ENCODE measurements at regions not wholly inside any gene's neighbourhood (a gene's known extent, or its start where the extent isn't known, plus 50 kb on each side); places are given as distances from the start of the nearest gene placed in this dataset.
"Not testable (repeated sequence)": the region's sequence is repeated elsewhere in the genome, so short reads cannot be mapped to it uniquely, and the experiment has no call there.

DNA sequence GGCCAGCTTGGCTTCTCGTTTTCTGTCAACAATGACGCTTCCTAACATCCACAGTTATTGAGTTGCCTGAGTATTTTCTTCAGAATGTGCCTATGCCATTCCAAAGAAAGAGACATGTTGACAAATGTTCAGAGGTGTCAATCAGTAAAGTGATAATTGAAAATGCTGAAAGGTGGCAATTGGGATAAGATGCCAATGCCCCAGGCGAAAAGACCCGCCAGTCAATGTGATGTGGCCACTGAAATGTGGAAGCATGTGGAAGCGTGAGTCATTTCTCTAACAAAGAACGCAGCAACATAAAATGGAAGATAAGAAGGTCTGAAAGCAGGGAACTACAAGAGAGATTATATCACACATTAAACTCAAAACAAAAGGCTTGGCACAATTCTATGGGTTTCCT is 882.2 kb upstream of the SLC10A2 start:
- no peak for DNase-seq (ENCODE audit: low read depth, low spot score)

DNA sequence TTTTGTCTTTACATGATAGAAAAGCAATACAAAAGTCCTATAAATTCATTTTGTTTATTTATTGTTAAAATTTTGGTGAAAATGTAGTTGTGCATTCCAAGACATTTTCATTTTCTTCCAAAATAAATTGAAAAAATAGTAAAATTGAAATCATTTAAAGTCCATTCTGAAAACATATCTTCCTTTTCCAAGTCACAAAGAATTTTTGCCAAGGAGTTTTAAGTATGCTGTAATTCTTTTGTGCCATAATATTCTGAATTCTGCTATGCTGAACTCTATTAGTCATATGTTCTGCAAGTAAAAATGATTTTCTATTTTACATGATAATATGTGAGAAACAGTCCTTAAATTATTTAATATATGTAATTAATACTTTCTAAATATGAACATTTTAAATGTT is 879.6 kb upstream of the SLC10A2 start:
- no peak for DNase-seq (ENCODE audit: low read depth, low spot score)

DNA sequence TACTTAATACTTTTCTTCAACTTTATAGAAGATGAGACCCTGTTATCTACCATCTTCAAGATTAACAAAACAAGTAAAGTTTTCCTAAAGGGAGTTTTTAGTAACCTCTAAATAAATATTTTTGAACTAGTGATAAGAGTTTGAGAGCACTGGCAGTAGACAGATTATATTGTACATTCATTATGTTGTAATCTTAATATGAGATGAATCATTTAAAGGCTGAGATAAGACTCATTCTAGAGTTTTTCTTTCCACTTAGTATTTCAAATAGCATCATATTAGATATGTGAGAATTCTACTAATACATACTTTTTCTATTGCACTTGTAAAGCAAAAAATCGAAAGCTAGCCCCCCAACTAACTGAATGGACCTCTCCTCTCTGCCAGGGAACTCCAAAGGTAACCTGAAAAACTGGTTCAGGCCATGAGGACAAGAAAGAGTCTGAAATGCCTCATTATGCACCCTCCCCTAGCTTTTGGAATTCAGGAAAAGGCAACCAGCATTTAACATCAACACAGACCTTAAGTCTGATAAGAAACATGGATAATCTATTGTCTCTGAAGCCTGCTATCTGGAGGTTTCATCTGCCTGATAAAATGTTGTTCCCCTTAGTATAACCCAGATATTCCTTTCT is 875.4 kb upstream of the SLC10A2 start:
- DNase-seq (ENCODE audit: low read depth, low spot score), result no peak

DNA sequence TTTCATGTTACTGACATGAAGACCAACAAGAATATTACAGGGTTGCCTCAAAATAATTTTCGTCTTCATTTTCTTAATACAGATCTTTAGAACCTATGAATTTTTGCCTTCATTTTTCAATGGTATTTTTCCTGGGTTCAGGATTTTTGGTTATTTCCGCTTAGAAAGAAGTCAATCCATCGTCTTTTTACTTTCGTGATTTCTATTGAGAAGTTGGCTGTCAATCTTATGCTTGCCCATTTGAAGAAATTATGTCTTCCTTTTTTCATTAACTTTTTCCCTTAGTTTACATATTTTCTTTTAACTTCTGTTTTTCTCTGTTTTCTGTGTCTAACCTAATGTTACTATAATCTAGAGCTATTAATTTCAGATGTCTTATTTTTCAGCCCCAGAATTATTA is 868.9 kb upstream of the SLC10A2 start:
- DNase-seq (ENCODE audit: low read depth, low spot score), result no peak

DNA sequence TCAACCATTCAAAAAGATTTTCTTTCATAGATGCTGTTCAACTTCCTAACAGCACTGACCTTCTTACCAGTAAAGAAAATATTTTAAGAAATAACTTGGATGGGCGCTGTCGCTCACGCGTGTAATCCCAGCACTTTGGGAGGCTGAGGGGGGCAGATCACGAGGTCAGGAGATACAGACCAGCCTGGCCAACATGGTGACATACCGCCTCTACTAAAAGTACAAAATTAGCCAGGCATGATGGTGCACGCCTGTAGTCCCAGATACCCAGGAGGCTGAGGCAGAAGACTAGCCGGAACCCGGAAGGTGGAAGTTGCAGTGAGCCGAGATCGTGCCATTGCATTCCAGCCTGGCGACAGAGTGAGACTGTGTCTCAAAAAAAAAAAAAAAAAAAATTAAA is 865.7 kb upstream of the SLC10A2 start:
- DNase-seq (ENCODE audit: low read depth, low spot score), result no peak

- DNase-seq (ENCODE audit: low read depth, low spot score), result no peak
Measured at GRCh38 chr13:103931331-103931845, 865.2 kb upstream of the SLC10A2 start.

GRCh38 chr13:103926118-103926517 is 859.9 kb upstream of the SLC10A2 start:
- no peak for DNase-seq (ENCODE audit: low read depth, low spot score)

DNA sequence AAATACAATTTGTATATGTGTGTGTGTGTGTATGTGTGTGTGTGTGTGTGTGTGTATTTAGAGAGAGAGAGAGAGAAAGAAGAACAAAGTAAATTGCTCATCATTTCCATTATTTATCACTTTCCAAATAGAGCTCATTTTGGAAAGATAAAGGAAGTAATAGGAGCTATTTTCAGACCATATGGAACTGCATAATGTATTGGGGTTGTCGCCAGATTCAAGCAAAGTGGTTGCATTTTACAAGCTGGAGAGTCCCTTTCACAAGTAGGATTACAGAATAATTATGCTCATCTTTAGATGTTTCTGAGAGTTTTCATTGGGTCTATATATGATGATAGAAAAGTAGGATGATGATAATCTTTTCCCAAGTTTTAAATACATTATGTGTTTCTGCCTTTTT is 842.7 kb upstream of the SLC10A2 start:
- no peak for DNase-seq (ENCODE audit: low read depth, low spot score)

- DNase-seq (ENCODE audit: low read depth, low spot score), result no peak
Measured at GRCh38 chr13:103908274-103908673, 842.1 kb upstream of the SLC10A2 start.

DNA sequence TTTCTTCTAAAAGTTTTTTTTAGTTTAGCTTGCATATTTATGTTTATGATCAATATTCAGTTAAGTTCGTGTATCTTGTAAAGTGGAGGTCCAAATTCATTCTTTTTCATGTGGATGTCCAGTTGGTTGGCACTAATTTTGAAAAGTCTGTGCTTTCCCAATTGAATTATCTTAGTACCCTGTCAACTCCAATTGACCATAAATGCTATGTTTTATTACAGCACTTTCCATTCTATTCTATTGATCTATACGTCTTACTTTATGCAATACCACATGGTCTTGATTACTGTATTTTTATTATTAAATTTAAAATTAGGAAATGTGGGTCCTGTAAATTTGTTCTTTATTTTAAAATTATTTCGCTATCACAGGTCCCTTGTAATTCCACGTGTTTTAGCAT is 837.6 kb upstream of the SLC10A2 start:
- DNase-seq (ENCODE audit: low read depth, low spot score), result no peak

DNA sequence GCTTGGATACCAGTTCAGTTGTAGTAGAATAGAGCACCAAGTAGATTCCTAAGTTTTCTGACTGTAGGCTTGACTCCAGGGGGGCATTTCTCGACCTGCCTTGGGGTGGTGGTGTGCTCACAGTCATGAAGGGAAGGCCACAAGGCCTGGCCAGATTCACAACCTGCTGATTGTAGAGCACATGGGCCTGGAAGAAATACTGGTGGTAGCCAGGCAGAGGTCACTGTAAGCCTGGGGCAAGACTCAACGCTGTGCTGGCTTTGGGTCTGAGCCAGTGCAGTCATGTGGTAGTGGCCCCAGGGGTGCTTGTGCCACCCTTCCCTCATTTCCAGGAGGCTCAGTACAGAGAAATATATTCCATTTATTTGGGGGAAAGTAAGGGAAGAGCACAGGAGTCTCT is 832.3 kb upstream of the SLC10A2 start:
- no peak for DNase-seq (ENCODE audit: low read depth, low spot score)

- DNase-seq (ENCODE audit: low read depth, low spot score), result no peak
Measured at GRCh38 chr13:103895835-103896531, 829.8 kb upstream of the SLC10A2 start.

- DNase-seq (ENCODE audit: low read depth, low spot score), result no peak
Measured at GRCh38 chr13:103894626-103895025, 828.4 kb upstream of the SLC10A2 start.

- DNase-seq (ENCODE audit: low read depth, low spot score), result no peak
Measured at GRCh38 chr13:103884101-103884723, 818.0 kb upstream of the SLC10A2 start.

DNA sequence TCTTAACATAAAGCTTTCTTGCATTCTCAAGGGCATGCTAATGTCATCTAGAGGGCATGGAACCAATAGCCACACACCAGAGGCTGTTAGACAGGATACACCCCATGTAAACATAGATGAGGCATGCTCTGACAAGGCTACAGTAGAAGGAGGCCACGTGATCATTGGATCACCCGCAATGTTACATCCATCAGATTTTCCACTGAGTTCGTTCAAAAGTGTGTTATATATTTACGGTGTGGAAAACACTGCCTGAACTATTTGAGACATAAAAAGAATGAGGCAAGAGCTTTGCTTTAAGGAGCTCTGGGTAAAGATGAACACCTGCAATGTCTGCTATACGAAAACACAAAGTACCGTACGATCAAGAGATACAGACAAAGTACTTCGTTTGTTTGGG is 817.5 kb upstream of the SLC10A2 start:
- DNase-seq (ENCODE audit: low read depth, low spot score), result no peak

GRCh38 chr13:103883164-103883563 is 816.9 kb upstream of the SLC10A2 start:
- DNase-seq (ENCODE audit: low read depth, low spot score), result no peak

- not testable (repeated sequence) for DNase-seq (ENCODE audit: low read depth, low spot score)
Measured at GRCh38 chr13:103880146-103880545, 813.9 kb upstream of the SLC10A2 start.

DNA sequence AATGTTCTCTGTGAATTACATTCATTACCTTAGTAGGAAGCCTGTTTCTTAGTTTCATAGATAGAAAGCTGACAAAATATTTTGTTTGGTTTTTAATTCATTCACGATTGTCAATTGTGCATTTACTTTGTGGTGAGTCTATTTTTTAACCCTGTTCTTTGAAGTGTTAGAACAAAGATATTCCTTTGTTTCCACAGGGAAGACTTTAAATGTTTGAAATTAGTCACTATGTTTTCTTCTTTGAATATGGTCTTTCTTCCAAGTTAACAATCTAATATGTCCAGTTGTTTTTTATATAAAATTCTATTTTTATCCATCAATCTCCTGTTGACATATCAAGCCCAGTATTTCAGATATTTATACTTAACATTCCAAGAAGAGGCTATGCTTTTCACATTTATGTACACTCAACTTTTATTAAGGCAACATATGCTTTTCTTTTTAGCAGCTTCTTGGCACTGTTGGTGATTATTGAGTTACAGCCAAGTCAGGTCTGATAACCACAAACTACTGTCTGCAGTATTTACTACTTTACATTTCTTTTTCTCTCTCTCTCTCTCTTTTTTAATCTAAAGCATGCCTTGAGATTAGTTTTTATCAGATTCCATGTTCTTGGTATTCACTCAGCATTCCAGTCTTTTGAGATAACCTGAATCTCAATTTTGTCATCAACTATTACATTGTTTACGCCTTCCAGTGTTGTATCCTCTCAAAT is 812.8 kb upstream of the SLC10A2 start:
- no peak for DNase-seq (ENCODE audit: low read depth, low spot score)

DNA sequence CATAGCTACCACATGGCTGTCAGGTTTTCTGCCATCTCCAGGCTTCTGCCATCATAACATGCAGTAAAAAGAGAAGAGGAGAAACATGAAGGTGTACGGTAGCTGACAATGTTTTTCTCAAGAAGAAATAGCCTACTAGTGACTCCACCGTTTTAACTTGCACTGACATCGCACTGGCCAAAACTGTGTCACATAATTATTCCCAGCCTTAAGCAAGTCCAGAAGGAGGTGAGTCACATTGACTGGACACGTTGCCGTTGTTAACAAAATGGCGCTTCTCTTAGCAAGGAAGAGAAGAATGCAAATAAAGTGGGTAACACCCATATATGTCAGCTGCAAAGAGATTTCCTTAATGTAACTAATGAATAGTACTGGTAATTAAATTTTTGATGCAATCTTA is 810.4 kb upstream of the SLC10A2 start:
- no peak for DNase-seq (ENCODE audit: low read depth, low spot score)

DNA sequence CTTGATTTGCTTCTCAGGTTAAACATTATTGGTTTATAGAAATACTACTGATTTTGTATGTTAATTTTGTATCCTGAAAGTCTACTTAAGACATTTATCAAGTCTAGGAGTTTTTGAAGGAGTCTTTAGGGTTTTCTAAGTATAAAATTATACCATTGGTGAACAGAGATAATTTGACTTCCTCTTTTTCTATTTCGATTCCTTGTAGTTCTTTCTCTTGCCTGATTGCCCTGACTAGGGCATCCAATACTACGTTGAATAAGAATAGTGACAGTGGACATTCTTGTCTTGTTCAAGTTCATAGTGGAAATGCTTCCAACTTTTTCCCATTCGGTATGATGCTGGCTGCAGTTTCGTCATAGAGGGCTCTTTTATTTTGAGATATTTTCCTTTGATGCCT is 807.5 kb upstream of the SLC10A2 start:
- DNase-seq (ENCODE audit: low read depth, low spot score), result no peak

GRCh38 chr13:103866048-103866447 is 799.8 kb upstream of the SLC10A2 start:
- DNase-seq (ENCODE audit: low read depth, low spot score), result no peak

GRCh38 chr13:103862525-103862924 is 796.3 kb upstream of the SLC10A2 start:
- DNase-seq (ENCODE audit: low read depth, low spot score), result no peak
